ENCODE measurements at regions not wholly inside any gene's neighbourhood (a gene's known extent, or its start where the extent isn't known, plus 50 kb on each side); places are given as distances from the start of the nearest gene placed in this dataset.

DNA sequence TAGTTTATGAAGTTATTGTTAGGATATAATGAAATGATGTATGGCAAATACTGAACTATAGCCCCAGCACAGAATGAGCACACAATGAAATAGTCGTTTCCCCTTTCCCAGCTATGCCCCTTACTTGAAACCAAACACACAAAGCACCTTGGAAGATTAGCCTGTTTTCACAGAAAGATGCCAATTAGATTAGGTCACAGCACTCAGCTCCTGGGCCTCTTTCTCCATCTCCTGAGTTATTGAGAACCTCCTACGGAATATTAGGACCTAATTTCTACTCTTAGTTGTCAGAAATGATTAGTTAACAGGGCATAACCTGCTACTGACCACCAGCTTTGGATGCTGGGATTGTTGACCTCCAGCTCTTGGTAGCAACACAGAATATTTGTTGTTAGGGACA lies 269.4 kb upstream of the ROPN1 start:
- 76% methylated on average over 2 of the region's 2 CpGs for WGBS
- Histone ChIP-seq H3K4me1 (ENCODE audit: control insufficient read depth in 4 of 4, insufficient read depth in 4 of 4, low read length in 3 of 4) (no peaks in the 10 kb centered on the region), H3K9ac (ENCODE audit: low read depth in 1 of 2, low read length in 2 of 2) (no peak overlapping the region), H3K9me3 (ENCODE audit: control insufficient read depth in 4 of 4, low read length in 3 of 4) (no peaks in the 10 kb centered on the region), H3K27ac (ENCODE audit: low read depth in 1 of 2, low read length in 2 of 2) (no peak overlapping the region), H3K27me3 (ENCODE audit: control insufficient read depth in 4 of 4, insufficient read depth in 4 of 4, low read length in 3 of 4) (no peaks in the 10 kb centered on the region), H3K36me3 (ENCODE audit: control insufficient read depth in 4 of 4, insufficient read depth in 3 of 4, low read depth in 1 of 4, low read length in 3 of 4) (no peaks in the 10 kb centered on the region), H3K4me3 (ENCODE audit: low read depth in 1 of 3, low read length in 3 of 3) (no peak overlapping the region)
- DNase-seq (ENCODE audit: low spot score): no peak
- TF ChIP-seq SP1 (IDR thresholded peaks at IDR 0.05) (no peak), FOXA1 (IDR thresholded peaks at IDR 0.05) (no peak), TAF1 (conservative IDR thresholded peaks at IDR 0.05) (no peak), EGR1 (IDR thresholded peaks at IDR 0.05; ENCODE audit: low read depth in 2 of 2) (no peak), HNF4A (conservative IDR thresholded peaks at IDR 0.05) (no peak), RXRA (IDR thresholded peaks at IDR 0.05) (no peak), HNF4G (IDR thresholded peaks at IDR 0.05) (no peak), JUND (IDR thresholded peaks at IDR 0.05) (no peak), FOXA2 (IDR thresholded peaks at IDR 0.05) (no peak), YY1 (IDR thresholded peaks at IDR 0.05) (no peak), RAD21 (IDR thresholded peaks at IDR 0.05) (no peak)
- TF ChIP-seq, protein P1, sequence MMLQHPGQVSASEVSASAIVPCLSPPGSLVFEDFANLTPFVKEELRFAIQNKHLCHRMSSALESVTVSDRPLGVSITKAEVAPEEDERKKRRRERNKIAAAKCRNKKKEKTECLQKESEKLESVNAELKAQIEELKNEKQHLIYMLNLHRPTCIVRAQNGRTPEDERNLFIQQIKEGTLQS (IDR thresholded peaks at IDR 0.05): no peak
- TF ChIP-seq, protein P2, sequence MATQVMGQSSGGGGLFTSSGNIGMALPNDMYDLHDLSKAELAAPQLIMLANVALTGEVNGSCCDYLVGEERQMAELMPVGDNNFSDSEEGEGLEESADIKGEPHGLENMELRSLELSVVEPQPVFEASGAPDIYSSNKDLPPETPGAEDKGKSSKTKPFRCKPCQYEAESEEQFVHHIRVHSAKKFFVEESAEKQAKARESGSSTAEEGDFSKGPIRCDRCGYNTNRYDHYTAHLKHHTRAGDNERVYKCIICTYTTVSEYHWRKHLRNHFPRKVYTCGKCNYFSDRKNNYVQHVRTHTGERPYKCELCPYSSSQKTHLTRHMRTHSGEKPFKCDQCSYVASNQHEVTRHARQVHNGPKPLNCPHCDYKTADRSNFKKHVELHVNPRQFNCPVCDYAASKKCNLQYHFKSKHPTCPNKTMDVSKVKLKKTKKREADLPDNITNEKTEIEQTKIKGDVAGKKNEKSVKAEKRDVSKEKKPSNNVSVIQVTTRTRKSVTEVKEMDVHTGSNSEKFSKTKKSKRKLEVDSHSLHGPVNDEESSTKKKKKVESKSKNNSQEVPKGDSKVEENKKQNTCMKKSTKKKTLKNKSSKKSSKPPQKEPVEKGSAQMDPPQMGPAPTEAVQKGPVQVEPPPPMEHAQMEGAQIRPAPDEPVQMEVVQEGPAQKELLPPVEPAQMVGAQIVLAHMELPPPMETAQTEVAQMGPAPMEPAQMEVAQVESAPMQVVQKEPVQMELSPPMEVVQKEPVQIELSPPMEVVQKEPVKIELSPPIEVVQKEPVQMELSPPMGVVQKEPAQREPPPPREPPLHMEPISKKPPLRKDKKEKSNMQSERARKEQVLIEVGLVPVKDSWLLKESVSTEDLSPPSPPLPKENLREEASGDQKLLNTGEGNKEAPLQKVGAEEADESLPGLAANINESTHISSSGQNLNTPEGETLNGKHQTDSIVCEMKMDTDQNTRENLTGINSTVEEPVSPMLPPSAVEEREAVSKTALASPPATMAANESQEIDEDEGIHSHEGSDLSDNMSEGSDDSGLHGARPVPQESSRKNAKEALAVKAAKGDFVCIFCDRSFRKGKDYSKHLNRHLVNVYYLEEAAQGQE (IDR thresholded peaks at IDR 0.05): no peak
- TF ChIP-seq, protein P3, sequence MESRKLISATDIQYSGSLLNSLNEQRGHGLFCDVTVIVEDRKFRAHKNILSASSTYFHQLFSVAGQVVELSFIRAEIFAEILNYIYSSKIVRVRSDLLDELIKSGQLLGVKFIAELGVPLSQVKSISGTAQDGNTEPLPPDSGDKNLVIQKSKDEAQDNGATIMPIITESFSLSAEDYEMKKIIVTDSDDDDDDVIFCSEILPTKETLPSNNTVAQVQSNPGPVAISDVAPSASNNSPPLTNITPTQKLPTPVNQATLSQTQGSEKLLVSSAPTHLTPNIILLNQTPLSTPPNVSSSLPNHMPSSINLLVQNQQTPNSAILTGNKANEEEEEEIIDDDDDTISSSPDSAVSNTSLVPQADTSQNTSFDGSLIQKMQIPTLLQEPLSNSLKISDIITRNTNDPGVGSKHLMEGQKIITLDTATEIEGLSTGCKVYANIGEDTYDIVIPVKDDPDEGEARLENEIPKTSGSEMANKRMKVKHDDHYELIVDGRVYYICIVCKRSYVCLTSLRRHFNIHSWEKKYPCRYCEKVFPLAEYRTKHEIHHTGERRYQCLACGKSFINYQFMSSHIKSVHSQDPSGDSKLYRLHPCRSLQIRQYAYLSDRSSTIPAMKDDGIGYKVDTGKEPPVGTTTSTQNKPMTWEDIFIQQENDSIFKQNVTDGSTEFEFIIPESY (IDR thresholded peaks at IDR 0.05): no peak
- TF ChIP-seq, protein P4, sequence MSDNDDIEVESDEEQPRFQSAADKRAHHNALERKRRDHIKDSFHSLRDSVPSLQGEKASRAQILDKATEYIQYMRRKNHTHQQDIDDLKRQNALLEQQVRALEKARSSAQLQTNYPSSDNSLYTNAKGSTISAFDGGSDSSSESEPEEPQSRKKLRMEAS (IDR thresholded peaks at IDR 0.05): no peak
- TF ChIP-seq, protein P5, sequence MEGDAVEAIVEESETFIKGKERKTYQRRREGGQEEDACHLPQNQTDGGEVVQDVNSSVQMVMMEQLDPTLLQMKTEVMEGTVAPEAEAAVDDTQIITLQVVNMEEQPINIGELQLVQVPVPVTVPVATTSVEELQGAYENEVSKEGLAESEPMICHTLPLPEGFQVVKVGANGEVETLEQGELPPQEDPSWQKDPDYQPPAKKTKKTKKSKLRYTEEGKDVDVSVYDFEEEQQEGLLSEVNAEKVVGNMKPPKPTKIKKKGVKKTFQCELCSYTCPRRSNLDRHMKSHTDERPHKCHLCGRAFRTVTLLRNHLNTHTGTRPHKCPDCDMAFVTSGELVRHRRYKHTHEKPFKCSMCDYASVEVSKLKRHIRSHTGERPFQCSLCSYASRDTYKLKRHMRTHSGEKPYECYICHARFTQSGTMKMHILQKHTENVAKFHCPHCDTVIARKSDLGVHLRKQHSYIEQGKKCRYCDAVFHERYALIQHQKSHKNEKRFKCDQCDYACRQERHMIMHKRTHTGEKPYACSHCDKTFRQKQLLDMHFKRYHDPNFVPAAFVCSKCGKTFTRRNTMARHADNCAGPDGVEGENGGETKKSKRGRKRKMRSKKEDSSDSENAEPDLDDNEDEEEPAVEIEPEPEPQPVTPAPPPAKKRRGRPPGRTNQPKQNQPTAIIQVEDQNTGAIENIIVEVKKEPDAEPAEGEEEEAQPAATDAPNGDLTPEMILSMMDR (IDR thresholded peaks at IDR 0.05; ENCODE audit: low read depth, low read length, missing input control): no peak

DNA sequence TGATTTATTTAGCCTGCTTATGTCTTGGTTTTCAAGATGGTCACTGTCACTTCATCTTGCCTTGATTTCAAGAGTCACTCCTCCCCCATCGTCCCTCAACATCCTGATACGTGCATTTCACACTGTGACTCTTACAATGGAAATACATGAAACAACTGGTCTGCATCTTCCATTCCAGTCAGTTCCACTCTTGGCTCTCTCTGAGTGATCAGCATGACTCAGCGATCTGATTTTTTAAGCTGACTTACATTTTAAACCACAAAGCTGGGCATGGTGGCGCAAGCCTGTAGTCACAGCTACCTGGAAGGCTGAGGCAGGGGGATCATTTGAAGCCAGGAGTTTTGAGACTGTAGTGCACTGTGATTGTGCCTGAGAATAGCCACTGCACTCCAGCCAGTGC lies 271.2 kb upstream of the ROPN1 start:
- no peak overlapping the region for H3K9ac ChIP-seq (ENCODE audit: low read depth in 1 of 2, low read length in 2 of 2)
- H3K4me3 ChIP-seq (ENCODE audit: low read depth in 1 of 3, low read length in 3 of 3): no peak overlapping the region
- no peaks in the 10 kb centered on the region for H3K27me3 ChIP-seq (ENCODE audit: control insufficient read depth in 4 of 4, insufficient read depth in 4 of 4, low read length in 3 of 4)
- H3K27ac ChIP-seq (ENCODE audit: low read depth in 1 of 2, low read length in 2 of 2): no peak overlapping the region
- no peaks in the 10 kb centered on the region for H3K9me3 ChIP-seq (ENCODE audit: control insufficient read depth in 4 of 4, low read length in 3 of 4)
- H3K36me3 ChIP-seq (ENCODE audit: control insufficient read depth in 4 of 4, insufficient read depth in 3 of 4, low read depth in 1 of 4, low read length in 3 of 4): no peaks in the 10 kb centered on the region
- 87% methylated on average over 4 of the region's 4 CpGs for WGBS
- H3K4me1 ChIP-seq (ENCODE audit: control insufficient read depth in 4 of 4, insufficient read depth in 4 of 4, low read length in 3 of 4): no peaks in the 10 kb centered on the region
- TF ChIP-seq, protein P2 (IDR thresholded peaks at IDR 0.05): no peak
- TF ChIP-seq FOXA1 (IDR thresholded peaks at IDR 0.05) (no peak), NR2F2 (IDR thresholded peaks at IDR 0.05) (no peak), HNF4A (conservative IDR thresholded peaks at IDR 0.05) (no peak), FOXA2 (IDR thresholded peaks at IDR 0.05) (no peak), RXRA (IDR thresholded peaks at IDR 0.05) (no peak), TAF1 (conservative IDR thresholded peaks at IDR 0.05) (no peak), GABPA (IDR thresholded peaks at IDR 0.05 in 1 of 2, conservative IDR thresholded peaks at IDR 0.05 in 1 of 2) (no peak), SP1 (IDR thresholded peaks at IDR 0.05) (no peak), RAD21 (IDR thresholded peaks at IDR 0.05) (no peak), HNF4G (IDR thresholded peaks at IDR 0.05) (no peak)
- TF ChIP-seq, protein P5 (IDR thresholded peaks at IDR 0.05; ENCODE audit: low read depth, low read length, missing input control): no peak
- DNase-seq (ENCODE audit: low spot score): no peak

Measured in liver (tissue), 8 donors.